GM10266 (cell line): ENCODE measurements at regions not wholly inside any gene's neighbourhood (a gene's known extent, or its start where the extent isn't known, plus 50 kb on each side); places are given as distances from the start of the nearest gene placed in this dataset.

Source experiments
- DNase-seq: peaks from one replicate; pipeline ENCODE4 v3.0.0; 2012; ENCODE audit errors: extremely low spot score
- CTCF ChIP-seq: IDR thresholded peaks from 2 replicates; pipeline ENCODE4 v1.5.1; 2012; ENCODE audit warnings: mild to moderate bottlenecking, low read depth; ENCODE audit not compliant: control insufficient read depth, insufficient read depth; ENCODE audit errors: missing control alignments

GRCh38 chr20:40049854-40050253 is 639.2 kb downstream of the MAFB start:
- DNase-seq, result no peak
- no peak for TF ChIP-seq CTCF

GRCh38 chr20:40046703-40047102 is 642.3 kb downstream of the MAFB start:
- TF ChIP-seq CTCF, result no peak
- DNase-seq, result no peak

GRCh38 chr20:40037511-40037910 is 651.5 kb downstream of the MAFB start:
- TF ChIP-seq CTCF, result no peak

GRCh38 chr20:40029589-40029988 is 659.4 kb downstream of the MAFB start:
- no peak for DNase-seq
- no peak for TF ChIP-seq CTCF

More at GRCh38 chr20:40037511-40037910, 651.5 kb downstream of the MAFB start:
- no peak for DNase-seq

GRCh38 chr20:40019510-40019909 is 669.5 kb downstream of the MAFB start:
- no peak for TF ChIP-seq CTCF
- DNase-seq, result no peak

- TF ChIP-seq CTCF, result no peak
- DNase-seq, result no peak
Observed at GRCh38 chr20:40017765-40018164, 671.3 kb downstream of the MAFB start.

GRCh38 chr20:40016890-40017289 is 672.1 kb downstream of the MAFB start:
- DNase-seq, result no peak
- no peak for TF ChIP-seq CTCF
